ENCODE measurements at regions not wholly inside any gene's neighbourhood (a gene's known extent, or its start where the extent isn't known, plus 50 kb on each side); places are given as distances from the start of the nearest gene placed in this dataset.

GRCh38 chr5:155303120-155303519 lies 289.6 kb downstream of the KIF4B start:
- no peak for TF ChIP-seq MAX (IDR thresholded peaks at IDR 0.05)
- no peak for TF ChIP-seq CTCF (IDR thresholded peaks at IDR 0.05; ENCODE audit: low read depth, low read length, missing input control)
- no peak for TF ChIP-seq REST (IDR thresholded peaks at IDR 0.05)
- no peak for TF ChIP-seq ZBTB33 (IDR thresholded peaks at IDR 0.05)
- TF ChIP-seq FOXA1 (IDR thresholded peaks at IDR 0.05) = no peak
- no peak for TF ChIP-seq JUND (IDR thresholded peaks at IDR 0.05)
- TF ChIP-seq SP1 (IDR thresholded peaks at IDR 0.05) = no peak
- no peak for TF ChIP-seq NR2F2 (IDR thresholded peaks at IDR 0.05)
- TF ChIP-seq TAF1 (conservative IDR thresholded peaks at IDR 0.05) = no peak
- TF ChIP-seq ATF3 (IDR thresholded peaks at IDR 0.05) = no peak
- no peak for TF ChIP-seq RXRA (IDR thresholded peaks at IDR 0.05)
- TF ChIP-seq RAD21 (IDR thresholded peaks at IDR 0.05) = no peak
- no peak for TF ChIP-seq YY1 (IDR thresholded peaks at IDR 0.05)

Measured in liver (tissue), 3 donors.